ENCODE measurements at regions not wholly inside any gene's neighbourhood (a gene's known extent, or its start where the extent isn't known, plus 50 kb on each side); places are given as distances from the start of the nearest gene placed in this dataset.

DNA sequence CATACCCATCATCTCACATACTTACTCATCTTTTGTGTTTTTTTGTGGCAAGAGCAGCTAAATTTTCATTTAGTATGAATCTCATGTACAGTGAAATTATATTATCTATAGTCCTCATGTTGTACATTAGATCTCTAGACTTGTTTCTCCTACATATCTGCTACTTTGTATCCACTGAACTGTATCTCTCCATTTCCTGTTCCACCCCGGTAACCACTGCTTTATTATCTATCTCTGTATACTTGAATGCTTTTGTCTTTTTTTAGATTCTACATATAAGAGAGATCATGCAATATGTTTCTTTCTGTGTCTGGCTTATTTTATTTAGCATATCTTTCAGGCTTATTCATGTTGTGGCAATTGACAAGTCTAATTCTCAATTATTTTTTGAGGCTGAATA is 125.1 kb downstream of the ANKRD7 start:
- H3K36me3 ChIP-seq (ENCODE audit: control insufficient read depth in 4 of 4, insufficient read depth in 4 of 4, low read length in 3 of 4), result no peaks in the 10 kb centered on the region
- H3K27me3 ChIP-seq (replicated peaks in 2 of 5; ENCODE audit: control insufficient read depth in 4 of 5, insufficient read depth in 5 of 5, low read length in 4 of 5), result peaks cover 0 to 26% (median 1%) of the 10 kb centered on the region in 5 experiments
- ChIA-PET POLR2A (no interaction called here), CTCF (no interaction called here)
- no peak for DNase-seq
- no peaks in the 10 kb centered on the region for H3K9me3 ChIP-seq (ENCODE audit: control extremely low read depth in 1 of 5, control insufficient read depth in 4 of 5, insufficient read depth in 2 of 5, low read depth in 1 of 5, low read length in 4 of 5)
- no peaks in the 10 kb centered on the region for H3K4me1 ChIP-seq (ENCODE audit: control extremely low read depth in 1 of 4, control insufficient read depth in 4 of 4, insufficient read depth in 4 of 4, low read length in 3 of 4)
- no peak overlapping the region for H3K27ac ChIP-seq (ENCODE audit: insufficient read depth in 1 of 2, low read depth in 1 of 2, low read length in 2 of 2, poor library complexity in 1 of 2, severe bottlenecking in 2 of 2)
- no CpG with 5 or more reads among the region's 1 CpG for WGBS (ENCODE audit: insufficient coverage)
- no peak overlapping the region for H3K4me3 ChIP-seq (ENCODE audit: control insufficient read depth in 1 of 7, extremely low read depth in 1 of 7, insufficient read depth in 4 of 7, low read depth in 2 of 7, low read length in 6 of 7)

DNA sequence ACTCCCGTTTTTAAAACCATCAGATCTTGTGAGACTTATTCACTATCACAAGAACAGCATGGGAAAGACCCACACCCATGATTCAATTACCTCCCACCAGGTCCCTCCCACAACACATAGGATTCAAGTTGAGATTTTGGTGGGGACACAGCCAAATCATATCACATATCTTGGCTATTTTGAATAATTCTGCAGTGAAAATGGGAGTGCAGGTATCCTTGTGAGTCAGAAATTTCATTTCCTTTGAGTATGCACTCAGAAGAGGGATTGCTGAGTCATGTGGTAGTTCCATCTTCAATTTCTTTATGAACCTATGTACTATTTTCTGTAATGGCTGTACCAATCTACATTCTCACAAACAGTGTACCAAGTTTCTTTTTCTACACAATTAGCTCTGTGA is 125.8 kb downstream of the ANKRD7 start:
- H3K9me3 ChIP-seq (ENCODE audit: control extremely low read depth in 1 of 5, control insufficient read depth in 4 of 5, insufficient read depth in 2 of 5, low read depth in 1 of 5, low read length in 4 of 5), result no peaks in the 10 kb centered on the region
- WGBS (ENCODE audit: insufficient coverage), result no CpG with 5 or more reads among the region's 1 CpG

DNA sequence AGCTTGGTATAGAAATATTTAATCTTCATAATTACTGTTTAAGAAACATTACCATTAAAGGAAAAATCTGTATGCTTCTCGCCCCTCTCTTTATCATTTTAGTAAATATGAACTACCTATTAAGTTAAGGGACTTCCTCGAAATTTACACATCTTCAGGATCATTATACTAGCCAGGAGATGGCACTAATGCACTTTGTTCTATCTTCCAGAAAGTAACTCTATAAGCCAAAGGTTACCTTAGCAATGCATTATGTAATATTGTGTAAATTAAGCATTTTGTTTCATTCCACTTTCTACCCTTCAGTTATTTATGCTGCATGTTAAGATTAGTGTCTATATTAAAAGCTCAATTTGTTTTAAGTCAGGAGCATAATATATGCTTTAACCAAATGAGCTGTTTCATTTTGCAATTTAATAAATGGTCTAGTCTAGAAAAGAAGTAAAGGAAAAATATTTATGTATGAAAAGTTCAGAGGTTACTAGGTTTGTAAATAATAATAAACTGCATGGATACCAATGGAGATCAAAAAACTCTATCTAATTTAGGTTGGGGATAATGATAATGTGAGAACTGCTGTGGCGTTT is 128.5 kb downstream of the ANKRD7 start:
- no peak overlapping the region for H3K4me3 ChIP-seq (ENCODE audit: control insufficient read depth in 1 of 7, extremely low read depth in 1 of 7, insufficient read depth in 4 of 7, low read depth in 2 of 7, low read length in 6 of 7)
- no peaks in the 10 kb centered on the region for H3K36me3 ChIP-seq (ENCODE audit: control insufficient read depth in 4 of 4, insufficient read depth in 4 of 4, low read length in 3 of 4)
- H3K4me1 ChIP-seq (ENCODE audit: control extremely low read depth in 1 of 4, control insufficient read depth in 4 of 4, insufficient read depth in 4 of 4, low read length in 3 of 4), result no peaks in the 10 kb centered on the region
- peaks cover 0 to 16% (median 1%) of the 10 kb centered on the region in 5 experiments for H3K27me3 ChIP-seq (replicated peaks in 2 of 5; ENCODE audit: control insufficient read depth in 4 of 5, insufficient read depth in 5 of 5, low read length in 4 of 5)
- no peaks in the 10 kb centered on the region for H3K9me3 ChIP-seq (ENCODE audit: control extremely low read depth in 1 of 5, control insufficient read depth in 4 of 5, insufficient read depth in 2 of 5, low read depth in 1 of 5, low read length in 4 of 5)
- CTCF ChIA-PET, result interaction anchor here (0.7 to 1.8 kb wide), 4 partner anchors 34 to 845 kb away, joined by 3 read pairs; no protein-coding TSS in a partner anchor
- POLR2A ChIA-PET, result no interaction called here
- peak; percentile 47 to 63 (median 56) for DNase-seq
- no peak overlapping the region for H3K27ac ChIP-seq (ENCODE audit: insufficient read depth in 1 of 2, low read depth in 1 of 2, low read length in 2 of 2, poor library complexity in 1 of 2, severe bottlenecking in 2 of 2)
- no CpG with 5 or more reads among the region's 3 CpGs for WGBS (ENCODE audit: insufficient coverage)

More for the DNA sequence above, 125.8 kb downstream of the ANKRD7 start:
- CTCF ChIA-PET, result no interaction called here
- DNase-seq, result no peak
- POLR2A ChIA-PET, result no interaction called here
- H3K4me1 ChIP-seq (ENCODE audit: control extremely low read depth in 1 of 4, control insufficient read depth in 4 of 4, insufficient read depth in 4 of 4, low read length in 3 of 4), result no peaks in the 10 kb centered on the region
- peaks cover 0 to 24% (median 1%) of the 10 kb centered on the region in 5 experiments for H3K27me3 ChIP-seq (replicated peaks in 2 of 5; ENCODE audit: control insufficient read depth in 4 of 5, insufficient read depth in 5 of 5, low read length in 4 of 5)
- no peak overlapping the region for H3K4me3 ChIP-seq (ENCODE audit: control insufficient read depth in 1 of 7, extremely low read depth in 1 of 7, insufficient read depth in 4 of 7, low read depth in 2 of 7, low read length in 6 of 7)
- H3K36me3 ChIP-seq (ENCODE audit: control insufficient read depth in 4 of 4, insufficient read depth in 4 of 4, low read length in 3 of 4), result no peaks in the 10 kb centered on the region
- H3K27ac ChIP-seq (ENCODE audit: insufficient read depth in 1 of 2, low read depth in 1 of 2, low read length in 2 of 2, poor library complexity in 1 of 2, severe bottlenecking in 2 of 2), result no peak overlapping the region

DNA sequence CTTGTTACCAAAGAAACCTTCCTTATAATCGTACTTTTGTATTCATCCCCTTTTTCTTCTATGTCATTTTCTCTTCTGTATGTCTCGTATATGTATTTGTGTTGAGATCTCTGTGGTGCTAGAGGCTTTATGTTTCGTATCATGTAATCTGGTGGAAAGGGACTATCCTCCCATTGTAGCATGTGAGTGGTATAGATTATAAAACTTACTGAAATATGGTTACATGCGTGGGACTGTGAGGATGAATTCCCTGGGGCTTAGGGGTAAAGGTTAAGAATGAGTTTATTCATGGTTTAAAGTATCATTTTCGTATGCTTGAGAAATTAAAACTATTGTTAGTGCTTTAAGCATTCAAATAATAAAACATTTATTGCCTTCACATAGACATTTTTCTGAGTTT is 141.9 kb downstream of the ANKRD7 start:
- Histone ChIP-seq H3K4me1 (ENCODE audit: control extremely low read depth in 1 of 4, control insufficient read depth in 4 of 4, insufficient read depth in 4 of 4, low read length in 3 of 4) (no peaks in the 10 kb centered on the region), H3K36me3 (ENCODE audit: control insufficient read depth in 4 of 4, insufficient read depth in 4 of 4, low read length in 3 of 4) (no peaks in the 10 kb centered on the region), H3K4me3 (ENCODE audit: control insufficient read depth in 1 of 7, extremely low read depth in 1 of 7, insufficient read depth in 4 of 7, low read depth in 2 of 7, low read length in 6 of 7) (no peak overlapping the region), H3K27ac (ENCODE audit: insufficient read depth in 1 of 2, low read depth in 1 of 2, low read length in 2 of 2, poor library complexity in 1 of 2, severe bottlenecking in 2 of 2) (no peak overlapping the region), H3K27me3 (replicated peaks in 2 of 5; ENCODE audit: control insufficient read depth in 4 of 5, insufficient read depth in 5 of 5, low read length in 4 of 5) (peaks cover 0 to 5% (median 2%) of the 10 kb centered on the region in 5 experiments), H3K9me3 (ENCODE audit: control extremely low read depth in 1 of 5, control insufficient read depth in 4 of 5, insufficient read depth in 2 of 5, low read depth in 1 of 5, low read length in 4 of 5) (no peaks in the 10 kb centered on the region)
- no peak for DNase-seq
- 88% methylated on average over 1 of the region's 5 CpGs for WGBS (ENCODE audit: insufficient coverage)
- ChIA-PET CTCF (no interaction called here), POLR2A (no interaction called here)

DNA sequence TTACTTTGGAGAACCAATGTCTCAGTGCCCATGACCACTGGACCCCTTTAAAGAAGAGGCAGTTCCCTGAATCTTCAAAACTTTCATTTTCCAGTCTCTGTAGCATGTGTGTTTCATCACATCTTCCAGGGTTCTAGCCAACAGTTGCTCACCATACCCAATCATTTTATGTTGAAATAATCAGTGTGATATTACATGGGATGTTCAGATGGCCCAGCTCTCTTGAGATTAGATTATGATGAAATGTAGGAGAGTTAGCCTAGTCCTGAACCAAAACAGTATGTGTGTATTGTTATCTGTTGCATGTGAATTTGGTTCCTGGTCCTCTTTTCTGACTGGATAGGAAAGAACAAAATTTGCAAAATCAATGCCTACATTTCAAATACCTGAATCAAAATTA is 144.5 kb downstream of the ANKRD7 start:
- ChIA-PET CTCF (no interaction called here), POLR2A (no interaction called here)
- Histone ChIP-seq H3K4me3 (ENCODE audit: control insufficient read depth in 1 of 7, extremely low read depth in 1 of 7, insufficient read depth in 4 of 7, low read depth in 2 of 7, low read length in 6 of 7) (no peak overlapping the region), H3K36me3 (ENCODE audit: control insufficient read depth in 4 of 4, insufficient read depth in 4 of 4, low read length in 3 of 4) (no peaks in the 10 kb centered on the region), H3K27ac (ENCODE audit: insufficient read depth in 1 of 2, low read depth in 1 of 2, low read length in 2 of 2, poor library complexity in 1 of 2, severe bottlenecking in 2 of 2) (no peak overlapping the region), H3K27me3 (replicated peaks in 2 of 5; ENCODE audit: control insufficient read depth in 4 of 5, insufficient read depth in 5 of 5, low read length in 4 of 5) (peaks cover 0 to 5% (median 0%) of the 10 kb centered on the region in 5 experiments), H3K4me1 (ENCODE audit: control extremely low read depth in 1 of 4, control insufficient read depth in 4 of 4, insufficient read depth in 4 of 4, low read length in 3 of 4) (peaks cover 0 to 10% (median 4%) of the 10 kb centered on the region in 4 experiments), H3K9me3 (ENCODE audit: control extremely low read depth in 1 of 5, control insufficient read depth in 4 of 5, insufficient read depth in 2 of 5, low read depth in 1 of 5, low read length in 4 of 5) (no peaks in the 10 kb centered on the region)
- no peak for DNase-seq

DNA sequence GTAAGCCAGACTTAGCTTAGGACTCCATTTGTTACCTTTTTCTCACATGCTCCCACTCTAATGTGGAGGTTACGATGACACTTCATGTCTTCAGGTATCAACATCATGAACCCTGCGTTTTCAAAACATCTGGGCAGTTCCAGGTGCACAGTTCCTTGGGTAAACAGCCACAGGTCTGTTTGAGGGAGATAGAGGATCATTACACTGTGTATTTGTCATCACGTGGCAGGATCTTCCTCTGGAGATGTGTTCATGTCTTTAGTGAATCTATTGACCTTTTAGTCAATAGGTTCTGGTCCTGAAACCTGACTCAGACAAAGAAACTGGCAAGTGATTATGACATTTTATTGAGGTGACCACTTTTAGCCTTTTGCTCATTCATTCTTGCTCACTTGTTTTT is 145.5 kb downstream of the ANKRD7 start:
- H3K4me1 ChIP-seq (ENCODE audit: control extremely low read depth in 1 of 4, control insufficient read depth in 4 of 4, insufficient read depth in 4 of 4, low read length in 3 of 4), result peaks cover 0 to 10% (median 4%) of the 10 kb centered on the region in 4 experiments
- ChIA-PET CTCF (no interaction called here), POLR2A (no interaction called here)
- H3K9me3 ChIP-seq (ENCODE audit: control extremely low read depth in 1 of 5, control insufficient read depth in 4 of 5, insufficient read depth in 2 of 5, low read depth in 1 of 5, low read length in 4 of 5), result no peaks in the 10 kb centered on the region
- H3K27me3 ChIP-seq (replicated peaks in 2 of 5; ENCODE audit: control insufficient read depth in 4 of 5, insufficient read depth in 5 of 5, low read length in 4 of 5), result peaks cover 0 to 5% (median 0%) of the 10 kb centered on the region in 5 experiments
- no peak overlapping the region for H3K27ac ChIP-seq (ENCODE audit: insufficient read depth in 1 of 2, low read depth in 1 of 2, low read length in 2 of 2, poor library complexity in 1 of 2, severe bottlenecking in 2 of 2)
- DNase-seq, result no peak
- WGBS (ENCODE audit: insufficient coverage), result 94% methylated on average over 3 of the region's 3 CpGs
- H3K4me3 ChIP-seq (ENCODE audit: control insufficient read depth in 1 of 7, extremely low read depth in 1 of 7, insufficient read depth in 4 of 7, low read depth in 2 of 7, low read length in 6 of 7), result no peak overlapping the region
- H3K36me3 ChIP-seq (ENCODE audit: control insufficient read depth in 4 of 4, insufficient read depth in 4 of 4, low read length in 3 of 4), result no peaks in the 10 kb centered on the region

DNA sequence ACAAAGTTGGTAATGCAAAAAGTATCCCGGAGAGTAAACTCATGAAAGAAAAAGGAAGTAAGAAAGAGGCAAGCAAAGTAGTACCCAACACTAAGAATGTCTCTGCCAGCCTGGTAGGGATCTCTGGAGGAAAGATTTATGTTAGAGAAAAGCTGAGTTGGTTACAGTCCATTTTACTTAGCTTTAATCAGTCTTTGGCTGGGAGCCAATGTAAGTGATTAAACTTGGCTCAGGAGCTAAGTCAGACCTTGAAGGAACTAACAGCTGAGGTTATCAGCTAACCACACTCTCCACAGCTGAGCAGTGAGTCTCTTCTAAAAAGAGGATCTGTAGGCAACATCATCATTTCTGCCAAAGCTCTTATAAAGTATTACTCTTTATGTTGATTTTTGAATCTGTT is 148.0 kb downstream of the ANKRD7 start:
- peaks cover 0 to 2% (median 0%) of the 10 kb centered on the region in 5 experiments for H3K27me3 ChIP-seq (replicated peaks in 2 of 5; ENCODE audit: control insufficient read depth in 4 of 5, insufficient read depth in 5 of 5, low read length in 4 of 5)
- no peak overlapping the region for H3K27ac ChIP-seq (ENCODE audit: insufficient read depth in 1 of 2, low read depth in 1 of 2, low read length in 2 of 2, poor library complexity in 1 of 2, severe bottlenecking in 2 of 2)
- peaks cover 0 to 10% (median 4%) of the 10 kb centered on the region in 4 experiments for H3K4me1 ChIP-seq (ENCODE audit: control extremely low read depth in 1 of 4, control insufficient read depth in 4 of 4, insufficient read depth in 4 of 4, low read length in 3 of 4)
- H3K4me3 ChIP-seq (ENCODE audit: control insufficient read depth in 1 of 7, extremely low read depth in 1 of 7, insufficient read depth in 4 of 7, low read depth in 2 of 7, low read length in 6 of 7), result no peak overlapping the region
- ChIA-PET CTCF (interaction anchor here (1.2 kb wide), 2 partner anchors 9 to 25 kb away, joined by 3 to 5 read pairs; no protein-coding TSS in a partner anchor), POLR2A (no interaction called here)
- WGBS (ENCODE audit: insufficient coverage), result 14% methylated on average over 1 of the region's 1 CpG
- DNase-seq, result peak; percentile 57 to 84 (median 82)
- H3K36me3 ChIP-seq (ENCODE audit: control insufficient read depth in 4 of 4, insufficient read depth in 4 of 4, low read length in 3 of 4), result no peaks in the 10 kb centered on the region
- H3K9me3 ChIP-seq (ENCODE audit: control extremely low read depth in 1 of 5, control insufficient read depth in 4 of 5, insufficient read depth in 2 of 5, low read depth in 1 of 5, low read length in 4 of 5), result no peaks in the 10 kb centered on the region
